ENCODE measurements at regions not wholly inside any gene's neighbourhood (a gene's known extent, or its start where the extent isn't known, plus 50 kb on each side); places are given as distances from the start of the nearest gene placed in this dataset.

DNA sequence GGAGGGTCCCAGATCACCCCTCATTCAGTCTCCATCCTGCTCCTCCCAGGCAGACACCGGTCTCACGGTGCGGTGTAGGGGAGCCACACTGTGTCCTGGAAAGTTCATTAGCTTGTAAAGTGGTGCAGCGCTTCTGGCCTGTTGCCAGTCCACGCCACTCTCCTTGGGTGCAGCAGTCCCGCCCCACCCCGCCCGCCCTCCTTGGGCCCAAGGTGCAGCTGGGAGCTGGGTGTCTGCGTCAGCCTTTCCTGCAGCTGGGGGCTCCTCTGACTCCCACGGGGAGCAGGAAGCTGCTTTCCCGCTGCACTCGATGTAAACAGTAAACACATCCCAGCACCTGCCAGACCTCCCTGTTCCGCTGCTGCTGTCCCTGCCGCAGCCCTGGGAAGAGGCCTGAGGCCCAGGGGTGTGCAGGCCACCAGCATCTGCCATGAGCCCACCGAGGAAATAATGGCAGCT lies 53.8 kb upstream of the ASB18 start:
- no peak for DNase-seq (ENCODE audit: low read depth in 2 of 2)

DNA sequence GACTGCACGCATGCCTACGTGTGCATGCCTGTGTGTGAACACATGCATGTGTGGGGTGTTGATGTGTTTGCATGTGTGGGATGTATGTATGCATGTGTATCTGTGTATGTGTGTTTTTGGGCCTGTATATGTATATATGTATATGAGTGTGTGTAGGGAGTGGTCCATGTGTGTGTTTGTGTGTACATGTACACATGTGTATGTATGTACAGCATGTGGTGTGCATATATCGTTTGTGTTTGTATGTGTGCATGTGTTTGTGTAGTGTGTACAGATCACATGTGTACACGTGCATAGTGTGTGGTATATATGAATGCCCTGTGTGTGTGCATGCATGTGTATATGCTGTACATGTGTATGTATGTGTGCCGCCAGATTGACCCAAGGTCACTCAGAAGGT lies 54.2 kb upstream of the ASB18 start:
- DNase-seq (ENCODE audit: low read depth in 2 of 2), result no peak

DNA sequence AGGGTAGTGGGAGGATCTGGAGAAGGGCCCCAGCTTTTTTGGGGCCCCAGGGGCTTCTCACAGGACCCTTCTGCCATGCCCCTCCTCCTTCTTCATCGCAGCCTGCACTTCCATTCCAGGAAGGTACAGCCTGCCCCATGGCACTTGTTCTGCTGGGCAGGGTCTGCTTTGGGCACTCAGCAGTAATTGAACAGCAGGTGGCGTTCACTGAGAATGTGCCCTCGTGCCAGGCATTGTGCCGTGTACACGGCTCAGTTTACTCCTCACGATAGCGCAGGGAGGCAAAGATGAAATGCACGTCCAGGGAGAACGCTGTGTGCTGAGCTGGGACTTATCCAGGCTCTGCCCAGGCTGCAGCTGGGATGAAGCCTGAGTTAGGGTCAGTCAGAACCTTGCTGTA lies 54.8 kb upstream of the ASB18 start:
- DNase-seq (ENCODE audit: low read depth in 2 of 2), result no peak

DNA sequence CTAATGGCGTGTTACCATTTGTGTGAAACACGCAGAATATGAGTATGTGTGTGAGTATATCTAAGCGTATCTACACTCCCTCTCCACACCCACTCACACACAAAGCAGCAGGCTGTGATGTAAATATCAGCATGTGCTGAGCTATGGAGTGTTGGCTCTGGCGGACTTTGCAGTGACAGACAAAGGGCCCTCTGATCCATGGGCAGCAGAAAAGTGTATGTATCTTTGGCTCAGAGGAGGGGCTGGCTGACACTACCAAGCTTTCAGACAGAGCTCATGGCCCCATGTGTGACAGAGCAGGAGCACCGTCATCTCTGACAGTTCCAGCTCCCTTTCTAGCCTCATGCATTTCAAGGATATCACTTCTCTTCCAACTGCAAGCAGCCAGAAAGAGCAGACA lies 57.2 kb upstream of the ASB18 start:
- no peak for DNase-seq (ENCODE audit: low read depth in 2 of 2)

DNA sequence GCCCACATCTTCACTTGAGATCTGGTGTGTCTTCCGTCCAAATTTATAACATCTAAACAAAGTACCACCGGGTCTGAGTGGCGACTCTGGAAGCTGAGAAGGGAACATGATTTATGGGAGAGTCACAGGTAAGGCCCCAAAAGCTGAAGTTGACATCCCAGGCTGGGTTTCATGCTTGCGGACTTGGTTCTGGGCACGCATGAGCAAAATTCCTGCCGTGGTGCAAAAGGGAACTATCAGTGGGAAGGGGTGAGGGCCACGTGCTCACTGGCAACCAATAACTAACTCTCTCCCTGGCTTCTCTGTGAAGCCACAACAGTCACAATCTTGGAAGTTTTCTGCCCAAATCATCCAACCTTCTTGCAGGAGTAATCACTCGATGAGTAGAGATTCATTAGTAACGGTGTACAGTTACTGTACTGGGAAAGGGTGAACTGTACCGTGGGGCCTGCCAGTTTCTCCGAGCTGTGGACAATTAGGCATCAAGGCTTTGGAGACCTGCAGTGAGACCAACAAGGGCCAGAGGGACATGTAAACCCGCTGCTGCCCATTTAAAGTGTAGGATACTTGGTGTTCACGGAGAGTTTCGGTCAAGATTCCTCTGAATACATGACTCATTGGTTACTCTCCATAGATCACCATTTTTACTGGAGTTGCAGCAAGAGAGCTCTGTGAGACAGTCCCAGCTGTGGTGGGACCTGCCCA lies 69.4 kb upstream of the ASB18 start:
- DNase-seq (ENCODE audit: low read depth in 2 of 2), result no peak

DNA sequence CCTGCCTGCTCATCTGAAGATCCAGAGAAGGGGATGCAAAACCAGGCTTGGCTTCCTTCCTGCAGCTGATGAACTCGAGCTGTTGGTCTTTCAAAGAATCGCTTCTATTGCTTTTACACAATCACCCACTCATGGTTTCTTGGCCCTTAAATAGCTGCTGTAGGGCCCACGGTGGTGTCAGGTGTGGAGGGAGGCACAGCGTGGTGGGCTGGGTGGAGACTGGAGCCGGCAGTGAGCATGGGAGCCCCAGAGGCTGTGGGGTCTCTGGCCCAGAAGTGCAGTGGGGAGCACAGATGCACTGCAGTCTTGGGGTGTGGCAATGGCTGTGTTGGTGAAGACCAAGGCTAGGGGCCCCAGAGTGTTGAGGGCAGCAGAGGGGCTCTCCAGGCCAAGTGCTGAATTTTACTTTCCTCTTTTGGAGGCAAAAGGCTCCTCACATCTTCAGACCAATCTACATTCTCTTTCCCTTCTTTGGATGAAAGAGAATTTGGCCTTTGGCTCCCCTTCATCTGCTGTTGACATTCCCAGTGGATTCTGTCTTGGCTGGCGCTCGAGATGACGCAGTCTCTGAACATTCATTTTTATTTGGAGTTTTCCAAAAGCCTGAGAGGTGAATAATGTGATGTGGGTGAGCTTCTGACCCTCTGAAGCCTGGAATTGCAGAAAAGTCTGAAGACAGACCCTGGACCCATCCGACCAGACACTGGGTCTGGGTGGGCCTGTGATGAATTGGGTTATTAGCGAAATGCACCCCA lies 70.1 kb upstream of the ASB18 start:
- DNase-seq (ENCODE audit: low read depth in 2 of 2), result no peak

DNA sequence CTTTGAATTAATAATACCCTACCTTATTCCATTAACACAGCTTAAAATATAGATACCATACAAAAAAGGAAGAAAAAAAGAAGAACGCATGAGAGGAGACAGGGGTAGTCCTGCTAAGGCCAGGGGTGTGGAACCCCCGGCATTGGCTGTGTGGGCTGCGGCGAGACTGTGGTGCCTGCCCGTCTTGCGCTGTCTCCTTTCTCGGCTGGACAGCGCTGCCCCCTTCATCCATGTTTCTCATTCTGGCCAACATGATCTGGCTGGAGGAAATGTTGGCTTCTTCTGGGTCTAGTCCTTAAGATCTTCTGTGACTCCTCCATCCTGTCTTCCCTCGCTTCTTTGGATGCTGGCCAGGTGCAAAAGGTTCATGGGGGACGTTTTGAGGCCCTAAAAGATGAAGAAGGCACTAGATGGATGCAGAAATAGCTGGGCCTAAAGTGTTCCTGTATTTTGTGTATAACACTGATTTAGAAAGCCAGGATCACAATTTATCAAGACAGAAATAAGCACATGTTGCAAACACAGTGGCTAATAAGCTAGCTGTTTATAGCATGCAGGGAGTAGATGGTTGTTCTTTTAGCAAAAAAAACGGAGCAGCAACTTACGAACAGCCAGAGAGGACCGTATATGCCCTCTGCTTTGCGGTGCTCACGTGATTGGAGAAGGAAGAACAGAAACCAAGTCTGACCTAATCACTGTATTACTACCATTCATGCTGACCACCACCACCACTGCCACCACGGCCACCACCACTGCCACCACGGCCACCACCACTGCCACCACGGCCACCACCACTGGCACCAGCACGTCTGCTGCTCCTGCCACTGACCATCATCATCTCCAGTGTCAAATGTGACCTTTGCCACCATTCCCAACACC lies 71.7 kb upstream of the ASB18 start:
- no peak for DNase-seq (ENCODE audit: low read depth in 2 of 2)

DNA sequence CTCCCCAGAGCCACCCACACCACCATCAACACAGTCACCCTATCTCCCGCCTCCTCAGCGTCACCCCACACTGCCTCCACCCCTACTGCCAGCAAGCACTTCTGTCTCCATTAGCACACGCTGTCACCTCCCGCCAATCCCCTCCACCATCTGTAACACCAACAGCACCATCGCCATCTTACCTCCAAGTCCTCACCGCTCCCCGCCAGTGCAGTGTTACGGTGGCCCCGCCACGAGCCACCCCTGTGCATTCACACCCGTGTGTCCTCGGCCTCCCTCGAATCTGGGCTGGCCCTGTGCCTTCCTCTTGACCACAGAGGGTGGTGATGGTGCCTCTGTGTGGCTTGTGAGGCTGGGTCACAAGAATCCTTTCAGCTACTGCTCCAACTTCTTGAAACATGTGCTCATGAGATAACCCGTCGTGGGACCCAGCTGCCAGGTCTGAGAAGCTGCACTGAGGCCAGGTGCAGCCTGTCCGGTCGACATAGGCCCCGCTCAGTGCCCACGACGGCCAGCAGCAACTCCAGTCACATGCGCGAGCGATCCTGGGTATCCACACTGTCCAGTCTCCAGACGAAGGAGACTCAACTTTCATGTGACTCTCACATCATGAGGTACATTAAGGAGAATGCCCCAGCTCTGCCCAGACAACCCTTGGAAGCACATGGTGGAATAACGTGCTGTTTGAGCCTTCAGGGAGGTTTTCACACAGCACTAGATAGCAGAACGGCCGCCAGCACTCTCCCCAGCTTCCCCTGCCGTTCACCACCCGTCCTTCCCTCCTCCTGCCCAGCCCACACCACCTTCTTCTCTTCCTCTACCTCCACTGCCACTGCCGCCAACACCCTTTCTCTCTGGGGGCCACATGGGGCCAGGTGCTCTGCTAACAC lies 72.6 kb upstream of the ASB18 start:
- no peak for DNase-seq (ENCODE audit: low read depth in 2 of 2)

DNA sequence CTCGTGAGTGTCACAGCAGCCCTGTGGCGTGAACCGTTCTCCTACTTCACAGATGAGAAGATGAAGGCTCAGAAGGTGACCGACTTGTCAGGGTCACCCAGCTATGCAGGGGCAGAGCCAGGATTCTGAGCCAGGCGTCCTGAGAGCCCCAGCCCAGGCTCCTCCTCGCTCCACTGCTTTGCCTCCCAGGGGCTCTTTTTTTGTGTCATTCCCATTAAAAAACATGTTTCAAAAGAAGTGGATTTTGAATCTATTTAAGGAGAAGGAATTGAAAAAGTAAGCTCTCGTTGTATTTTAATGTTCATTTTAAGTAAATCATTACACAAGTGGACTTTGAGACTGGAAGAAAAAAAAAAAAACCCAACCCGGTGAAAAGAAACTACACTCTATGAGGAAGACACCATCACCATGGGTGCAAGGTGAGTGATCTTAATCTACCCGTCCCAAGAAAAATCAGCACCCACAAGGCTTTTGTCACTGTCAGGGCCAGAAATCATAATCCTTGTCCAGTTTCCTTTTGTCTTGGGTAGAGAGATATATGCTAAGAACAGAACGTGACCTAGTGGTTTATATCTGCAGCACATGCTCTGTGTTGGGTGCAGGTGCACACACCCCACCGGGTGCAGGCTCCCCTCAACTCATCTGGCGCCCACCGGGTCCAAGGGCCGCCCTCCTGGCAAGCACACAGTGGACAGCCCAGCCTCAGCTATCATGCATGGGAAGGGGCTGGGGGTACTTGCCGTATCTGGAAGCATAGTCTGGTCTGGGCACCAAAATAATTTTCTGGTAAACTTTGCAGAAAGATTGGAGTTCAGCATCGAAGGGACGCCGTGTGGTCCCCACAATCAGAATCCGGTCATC lies 73.5 kb upstream of the ASB18 start:
- DNase-seq (ENCODE audit: low read depth in 2 of 2), result no peak

DNA sequence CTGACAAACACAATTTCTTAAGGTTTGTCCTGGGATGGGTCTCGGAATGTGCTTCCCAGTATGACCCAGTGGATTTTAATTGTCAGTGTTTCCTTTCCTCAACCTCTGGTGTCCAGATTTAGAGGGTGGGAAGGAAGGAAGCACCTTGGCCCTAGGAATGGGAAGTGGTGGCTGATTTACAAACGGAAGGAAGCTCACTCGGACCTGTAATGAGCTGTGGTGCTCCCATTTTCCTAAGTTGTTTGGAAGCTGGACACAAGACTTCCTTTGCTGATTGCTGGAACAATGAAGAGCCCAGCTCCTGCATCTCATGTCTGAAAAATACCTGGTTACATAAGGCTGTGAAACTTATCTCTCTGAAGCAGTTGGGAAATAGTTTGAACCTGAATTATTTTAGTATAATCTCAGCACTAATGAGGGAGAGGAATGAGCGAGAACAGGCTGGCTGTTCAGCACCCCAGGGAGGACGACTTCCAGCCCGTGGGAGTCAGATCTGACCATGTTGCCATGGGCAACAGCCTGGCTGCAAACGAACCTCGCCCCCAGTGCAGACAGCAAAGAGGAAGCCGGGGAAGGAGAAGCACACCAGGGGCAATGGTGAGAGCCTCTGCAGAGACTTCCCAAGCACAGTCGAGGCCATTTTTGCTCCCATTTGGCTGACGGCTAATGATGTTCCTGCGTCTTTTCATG lies 74.4 kb upstream of the ASB18 start:
- DNase-seq (ENCODE audit: low read depth in 2 of 2), result no peak

DNA sequence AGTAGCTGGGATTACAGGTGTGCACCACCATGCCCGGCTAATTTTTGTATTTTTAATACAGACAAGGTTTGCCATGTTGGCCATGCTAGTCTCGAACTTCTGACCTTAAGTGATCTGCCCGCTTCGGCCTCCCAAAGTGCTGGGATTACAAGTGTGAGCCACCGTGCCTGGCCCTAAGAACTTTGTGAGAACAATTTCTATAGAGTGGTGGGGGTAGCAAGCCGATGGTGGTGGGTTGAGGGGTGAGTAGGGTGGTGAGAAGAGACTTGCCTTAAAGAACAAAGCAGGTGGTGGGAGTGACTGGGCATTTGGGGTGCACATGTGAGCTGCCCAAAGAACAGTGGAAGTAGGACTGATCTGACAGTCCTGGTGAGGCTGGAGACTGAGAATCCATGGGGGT lies 76.0 kb upstream of the ASB18 start:
- DNase-seq (ENCODE audit: low read depth in 2 of 2), result no peak

DNA sequence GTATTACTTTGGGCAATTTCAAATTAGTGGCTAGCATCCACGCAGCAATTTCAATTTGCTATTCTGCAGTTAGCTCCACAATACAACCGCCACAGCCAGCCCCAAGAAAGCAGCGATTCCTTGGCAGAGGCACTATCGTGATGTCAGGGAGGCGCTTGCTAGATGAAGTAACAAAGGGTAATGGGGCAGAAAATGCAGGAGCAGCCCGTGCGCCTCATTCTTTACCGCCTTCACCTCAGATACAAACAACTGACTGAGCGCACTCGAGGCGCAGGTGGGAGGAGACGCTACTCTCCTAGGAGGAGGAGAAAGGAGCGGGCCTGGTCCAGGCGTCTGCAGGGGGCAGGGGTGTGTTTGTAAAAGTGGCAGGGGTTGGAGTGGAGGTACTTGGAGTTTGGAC lies 76.9 kb upstream of the ASB18 start:
- DNase-seq (ENCODE audit: low read depth in 2 of 2), result no peak

DNA sequence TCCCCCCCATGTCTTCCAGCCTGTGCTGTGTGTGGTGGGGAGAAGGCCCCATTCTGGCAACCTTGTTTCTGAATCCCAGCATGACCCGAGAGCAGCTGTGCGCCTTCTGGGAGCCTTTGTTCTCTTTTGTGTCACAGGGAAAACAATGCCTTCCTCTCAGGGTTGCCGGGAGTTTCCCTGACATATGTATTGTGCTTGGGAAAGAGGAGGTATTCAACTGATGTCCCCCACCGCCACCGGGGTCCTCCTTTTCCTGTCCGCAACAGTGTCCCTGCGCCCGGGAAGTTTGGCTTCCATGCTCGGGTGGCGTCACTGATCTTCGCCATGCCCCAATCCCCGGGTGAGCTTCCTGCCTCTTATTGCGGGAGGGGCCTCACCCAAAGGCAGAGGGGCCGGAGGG lies 77.5 kb upstream of the ASB18 start:
- no peak for DNase-seq (ENCODE audit: low read depth in 2 of 2)

DNA sequence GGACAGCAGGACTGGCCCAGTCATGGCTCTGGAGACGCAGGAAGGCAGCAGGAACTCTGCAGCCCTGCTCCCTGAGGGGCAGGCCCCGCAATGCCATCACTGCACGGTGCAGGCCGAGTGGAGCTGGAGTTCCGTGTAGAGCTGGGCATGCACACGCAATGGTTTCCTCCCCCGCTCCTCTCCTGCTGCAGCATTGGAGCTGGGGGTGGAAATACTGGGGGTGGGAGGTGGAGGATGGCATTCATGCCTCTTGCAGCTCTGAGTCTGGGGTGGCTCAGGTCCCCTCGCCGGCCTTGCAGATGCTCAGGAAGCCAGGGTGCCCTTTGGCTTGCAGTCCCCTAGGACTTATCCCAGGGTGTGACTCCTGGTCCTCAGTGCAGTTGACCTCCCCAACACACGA lies 78.3 kb upstream of the ASB18 start:
- DNase-seq (ENCODE audit: low read depth in 2 of 2), result no peak

DNA sequence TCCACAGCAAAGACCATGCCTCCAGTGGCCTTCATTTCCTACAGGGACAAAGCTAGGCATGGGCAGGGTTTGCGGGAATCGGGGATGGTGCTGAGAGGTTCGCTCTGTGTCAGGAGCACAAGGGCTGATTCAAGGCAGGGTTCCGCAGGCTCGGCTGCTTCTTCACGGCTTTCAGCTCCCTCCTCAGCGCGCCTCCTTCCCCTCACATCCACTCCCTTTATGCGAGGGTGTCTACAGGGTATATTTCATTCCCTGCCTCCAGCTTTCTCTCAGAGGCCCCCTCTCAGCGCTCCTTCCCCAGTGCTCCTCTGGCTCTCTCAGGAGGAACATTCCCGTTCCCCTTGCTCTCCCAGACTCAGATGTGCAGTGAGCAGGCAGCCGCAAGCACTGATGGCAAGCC lies 78.7 kb upstream of the ASB18 start:
- no peak for DNase-seq (ENCODE audit: low read depth in 2 of 2)

DNA sequence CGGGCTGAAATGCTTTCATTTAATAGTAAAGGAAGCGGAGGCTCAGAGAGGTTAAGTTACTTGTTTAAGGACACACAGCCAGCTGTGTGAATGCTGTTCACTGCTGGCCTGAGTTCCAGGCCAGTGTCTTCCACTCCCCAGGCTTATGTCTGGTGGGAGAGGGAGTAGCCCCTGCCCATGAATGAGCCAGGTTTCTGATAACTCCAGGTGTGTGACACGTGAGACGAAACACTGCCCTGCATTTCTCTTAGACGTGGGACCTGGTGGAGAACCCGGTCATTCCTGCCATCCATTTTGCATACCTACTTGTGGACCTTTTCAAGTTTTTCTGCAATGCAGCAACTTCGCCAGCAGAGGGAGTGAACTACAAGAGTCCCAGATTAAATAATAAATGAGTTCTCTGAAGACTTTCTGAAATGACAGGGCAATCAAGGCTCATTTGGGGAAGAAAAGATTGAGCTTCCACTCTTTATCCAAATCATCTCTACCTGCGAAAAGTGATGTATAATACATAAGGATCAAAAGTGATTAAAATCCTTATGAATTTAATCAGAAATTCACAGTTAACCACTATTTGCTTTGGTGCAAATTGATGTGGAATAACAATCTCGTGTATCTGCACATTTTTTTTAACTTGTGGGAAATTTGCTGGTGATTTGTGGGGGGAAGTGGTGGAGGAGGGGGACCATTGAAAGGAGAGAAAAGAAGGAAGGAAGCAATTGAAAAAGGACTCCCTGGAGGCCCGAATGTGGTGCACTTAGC lies 79.4 kb upstream of the ASB18 start:
- DNase-seq (ENCODE audit: low read depth in 2 of 2), result no peak

DNA sequence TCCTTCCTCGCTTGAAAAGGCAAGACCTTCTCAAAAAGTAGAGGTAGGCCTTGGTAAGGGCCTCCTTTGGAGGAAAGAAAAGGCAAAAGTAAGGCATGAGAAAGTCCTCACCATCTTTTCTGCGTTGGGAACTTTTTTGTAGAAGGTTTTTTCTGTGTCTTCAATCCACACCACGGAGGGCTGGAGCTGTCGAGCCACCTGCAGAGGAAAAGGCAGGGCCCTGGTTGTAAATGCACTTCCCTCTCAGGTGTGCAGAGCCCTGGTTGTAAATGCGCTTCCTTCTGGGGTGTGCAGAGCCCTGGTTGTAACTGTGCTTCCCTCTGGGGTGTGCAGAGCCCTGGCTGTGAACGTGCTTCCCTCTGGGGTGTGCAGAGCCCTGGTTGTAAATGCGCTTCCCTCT lies 80.2 kb upstream of the ASB18 start:
- DNase-seq (ENCODE audit: low read depth in 2 of 2), result no peak

DNA sequence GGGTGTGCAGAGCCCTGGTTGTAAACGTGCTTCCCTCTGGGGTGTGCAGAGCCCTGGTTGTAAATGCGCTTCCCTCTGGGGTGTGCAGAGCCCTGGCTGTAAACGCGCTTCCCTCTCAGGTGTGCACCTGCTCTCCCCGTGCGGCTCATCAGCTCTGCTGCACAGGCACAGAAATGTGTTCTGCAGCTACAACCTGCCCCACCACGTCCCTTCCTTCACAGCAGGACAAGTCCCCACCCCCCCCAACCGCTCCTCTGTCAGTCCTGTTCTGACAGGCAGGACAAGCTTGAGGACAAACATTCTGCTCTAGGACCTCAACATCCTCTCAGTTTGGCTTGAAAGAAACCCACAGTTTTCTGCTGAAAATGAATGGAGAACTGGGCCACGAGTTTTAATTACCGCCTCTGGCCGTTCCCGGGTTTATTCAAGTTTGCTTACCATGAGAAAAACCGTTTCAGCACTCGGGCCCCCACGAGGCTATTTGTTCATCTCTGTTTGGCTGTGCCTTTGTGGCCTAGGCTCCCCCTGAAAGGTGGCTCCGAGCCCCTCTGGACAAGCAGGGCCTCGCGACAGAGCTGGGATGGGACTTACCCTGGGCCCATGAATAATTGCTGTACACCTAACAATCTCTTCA lies 81.0 kb upstream of the ASB18 start:
- DNase-seq (ENCODE audit: low read depth in 2 of 2), result no peak

DNA sequence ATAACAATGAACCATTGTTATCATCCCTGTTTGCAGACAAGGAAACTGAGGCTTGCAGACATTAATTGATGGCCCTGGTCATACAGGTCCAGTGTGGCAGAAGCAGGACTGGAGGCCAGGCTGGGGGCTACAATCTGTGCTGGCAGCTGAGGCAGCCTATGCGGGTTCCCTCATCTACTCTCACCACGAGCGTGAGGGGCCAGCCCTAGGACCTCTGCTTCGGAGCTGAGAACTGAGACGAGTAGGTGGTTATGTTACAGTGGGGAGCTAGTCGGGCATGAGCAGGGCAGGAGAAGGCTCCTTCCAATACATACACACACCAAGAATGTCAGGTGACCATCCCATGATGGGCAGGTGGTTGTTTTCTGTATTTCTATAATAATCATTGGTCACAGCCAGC lies 82.2 kb upstream of the ASB18 start:
- DNase-seq (ENCODE audit: low read depth in 2 of 2), result no peak

All from stimulated activated CD8-positive, alpha-beta memory T cell treated with anti-CD3 and anti-CD28 coated beads, Interleukin-15, amount 100 ng/mL, for 4 hours (primary cell).